Brain microvascular endothelial cell (primary cell): ENCODE measurements at regions not wholly inside any gene's neighbourhood (a gene's known extent, or its start where the extent isn't known, plus 50 kb on each side); places are given as distances from the start of the nearest gene placed in this dataset.

Source experiments
- DNase-seq: peaks from one replicate; pipeline ENCODE4 v3.0.0-alpha.2; 2020
- H3K27ac ChIP-seq: fragments of 250-450 bp; sonication (Bioruptor Pico); 2 replicates; pipeline ENCODE4 v1.5.1; 2020; ENCODE audit warnings: mild to moderate bottlenecking, moderate library complexity
- H3K27me3 ChIP-seq: fragments of 250-450 bp; sonication (Bioruptor Pico); replicated peaks from 2 replicates; pipeline ENCODE4 v1.5.1; 2020; ENCODE audit warnings: mild to moderate bottlenecking
- H3K36me3 ChIP-seq: fragments of 250-450 bp; sonication (Bioruptor Pico); replicated peaks from 2 replicates; pipeline ENCODE4 v1.5.1; 2020; ENCODE audit warnings: mild to moderate bottlenecking
- H3K4me3 ChIP-seq: 2 replicates; pipeline ENCODE4 v1.5.1; 2011; ENCODE audit warnings: low read depth, mild to moderate bottlenecking, control low read depth, low read length, moderate library complexity
- CTCF ChIP-seq: IDR thresholded peaks from 2 replicates; pipeline ENCODE4 v1.5.1; 2011; ENCODE audit warnings: low read depth, mild to moderate bottlenecking, moderate library complexity, low read length, control low read depth, inconsistent platforms; ENCODE audit errors: missing control alignments
- in situ Hi-C: cut with HindIII; loops from 2 replicates; pipeline ENCODE4 v1.10.0; 2017; ENCODE audit warnings: low sequenced_read_pairs, low pct_ligation_motif_present

- peak; percentile 32 for DNase-seq
- no peak for TF ChIP-seq CTCF
- in situ Hi-C loops = no loop called here
- Histone ChIP-seq H3K36me3 (no peaks in the 10 kb centered on the region), H3K27me3 (no peaks in the 10 kb centered on the region), H3K27ac (peak overlapping the region; percentile 22), H3K4me3 (no peak overlapping the region)
These were observed 126.7 kb downstream of the INHBA start for GRCh38 chr7:41576166-41576565.

GRCh38 chr7:41574377-41574776, 128.5 kb downstream of the INHBA start:
- no peak overlapping the region for H3K4me3 ChIP-seq
- in situ Hi-C loops = no loop called here
- H3K27ac ChIP-seq = peak overlapping the region; percentile 64
- no peak for TF ChIP-seq CTCF
- H3K27me3 ChIP-seq = no peaks in the 10 kb centered on the region
- no peaks in the 10 kb centered on the region for H3K36me3 ChIP-seq
- peak; percentile 45 for DNase-seq

DNA sequence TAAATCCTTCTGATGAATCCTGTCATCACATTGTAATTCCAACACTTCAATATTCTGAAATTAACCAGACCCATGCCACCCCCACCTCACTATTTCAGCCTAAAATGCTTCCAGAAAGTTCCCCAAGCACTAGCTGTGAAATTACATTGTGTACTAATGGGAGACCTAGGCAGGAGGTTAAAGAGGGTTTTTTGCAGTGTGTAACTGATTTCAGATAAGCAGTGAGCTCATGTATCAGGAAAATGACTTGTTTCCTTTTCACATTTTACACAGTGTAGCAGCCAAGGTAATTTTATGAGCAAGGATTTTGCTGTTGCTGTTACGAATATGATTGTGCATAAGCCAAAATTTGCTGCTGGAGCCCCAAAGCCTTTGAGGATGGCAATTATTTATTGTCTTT, 129.0 kb downstream of the INHBA start:
- H3K27me3 ChIP-seq = no peaks in the 10 kb centered on the region
- no peak for DNase-seq
- no peaks in the 10 kb centered on the region for H3K36me3 ChIP-seq
- no peak for TF ChIP-seq CTCF
- no peak overlapping the region for H3K4me3 ChIP-seq
- in situ Hi-C loops = no loop called here
- peak overlapping the region; percentile 64 for H3K27ac ChIP-seq

- DNase-seq = no peak
- TF ChIP-seq CTCF = no peak
- Histone ChIP-seq H3K4me3 (no peak overlapping the region), H3K36me3 (no peaks in the 10 kb centered on the region), H3K27me3 (no peaks in the 10 kb centered on the region), H3K27ac (peak overlapping the region; percentile 64)
- in situ Hi-C loops = no loop called here
These were observed 129.4 kb downstream of the INHBA start for GRCh38 chr7:41573443-41573842.

DNA sequence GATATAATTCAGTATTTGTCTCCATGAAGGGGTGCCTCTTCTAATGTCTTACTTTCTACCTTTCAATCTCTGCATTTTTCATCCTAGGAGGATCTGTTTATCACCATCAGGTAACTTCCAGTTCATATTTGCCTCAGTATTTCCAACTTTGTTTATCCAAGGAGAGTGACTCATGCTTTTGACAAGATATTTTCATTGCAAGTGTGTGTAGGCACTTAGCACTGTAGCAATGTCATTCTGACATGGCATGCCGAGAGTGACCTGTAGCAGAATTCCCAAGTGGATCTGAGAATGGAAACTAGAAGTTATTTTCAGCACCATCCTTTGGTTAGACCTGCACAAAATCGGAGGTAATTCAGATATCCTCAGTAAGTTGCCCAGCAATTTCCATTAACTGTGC, 129.9 kb downstream of the INHBA start:
- in situ Hi-C loops = no loop called here
- peak; percentile 72 for DNase-seq
- no peak overlapping the region for H3K4me3 ChIP-seq
- peak overlapping the region; percentile 64 for H3K27ac ChIP-seq
- TF ChIP-seq CTCF = no peak
- H3K27me3 ChIP-seq = no peaks in the 10 kb centered on the region
- no peaks in the 10 kb centered on the region for H3K36me3 ChIP-seq

- Histone ChIP-seq H3K27me3 (no peaks in the 10 kb centered on the region), H3K4me3 (no peak overlapping the region), H3K36me3 (no peaks in the 10 kb centered on the region), H3K27ac (no peak overlapping the region)
- in situ Hi-C loops = no loop called here
- no peak for DNase-seq
- TF ChIP-seq CTCF = no peak
These were observed 131.3 kb downstream of the INHBA start for GRCh38 chr7:41571573-41571972.
